H1 (cell line): ENCODE measurements at regions not wholly inside any gene's neighbourhood (a gene's known extent, or its start where the extent isn't known, plus 50 kb on each side); places are given as distances from the start of the nearest gene placed in this dataset.

Source experiments
- CREB1 ChIP-seq: IDR thresholded peaks from 2 replicates; pipeline ENCODE4 v1.6.1; 2012; ENCODE audit warnings: inconsistent platforms
- CTCF ChIP-seq, 3 experiments: IDR thresholded peaks; 1 replicate in 2 of 3; 2 replicates in 1 of 3; pipeline versions ENCODE4 v1.5.1 to v1.6.1; 2011; ENCODE audit warnings: low read length in 3 of 3, mild to moderate bottlenecking in 3 of 3, inconsistent platforms in 2 of 3, low read depth in 1 of 3, moderate library complexity in 1 of 3; ENCODE audit not compliant: insufficient read depth in 1 of 3; ENCODE audit errors: control extremely low read depth in 1 of 3
- JUND ChIP-seq: IDR thresholded peaks from 2 replicates; pipeline ENCODE4 v1.6.1; 2011; ENCODE audit warnings: mild to moderate bottlenecking, improper control_type of control experiment, low read length
- MAX ChIP-seq: IDR thresholded peaks from 2 replicates; pipeline ENCODE4 v1.6.1; 2012; ENCODE audit warnings: inconsistent platforms
- RAD21 ChIP-seq, 2 experiments: IDR thresholded peaks in 1 of 2; conservative IDR thresholded peaks in 1 of 2; 2 replicates each; pipeline ENCODE4 v1.6.1; 2011; ENCODE audit warnings: low read depth in 2 of 2, low read length in 2 of 2, improper control_type of control experiment in 1 of 2, inconsistent platforms in 1 of 2, mild to moderate bottlenecking in 1 of 2, moderate library complexity in 1 of 2
- RBBP5 ChIP-seq: IDR thresholded peaks from 2 replicates; pipeline ENCODE4 v1.7.1; 2012; ENCODE audit warnings: low read depth, mild to moderate bottlenecking, inconsistent platforms, low read length, moderate library complexity, borderline replicate concordance

- TF ChIP-seq CTCF (IDR thresholded peaks at IDR 0.05; ENCODE audit: control extremely low read depth in 1 of 3, insufficient read depth in 1 of 3, low read depth in 1 of 3, low read length in 3 of 3): peak; percentile 85 to 94 (median 88)
- TF ChIP-seq JUND: 0 out of 2 replicates have a peak, but pooled peaks have one; percentile 8
- peak; percentile 98 for TF ChIP-seq RAD21 (IDR thresholded peaks at IDR 0.05 in 1 of 2, conservative IDR thresholded peaks at IDR 0.05 in 1 of 2; ENCODE audit: low read depth in 2 of 2, low read length in 2 of 2)
- TF ChIP-seq MAX: 0 out of 2 replicates have a peak, but pooled peaks have one; percentile 14
- TF ChIP-seq RBBP5: no peak
- peak; percentile 40; the same call in 1 of the 2 replicates for TF ChIP-seq CREB1
These were observed 148.1 kb upstream of the NRXN3 start (continued) for GRCh38 chr14:78022059-78022458.
